NOMO-1 treated with DMSO at 0.1 percent for 48 hours (cell line): ENCODE measurements at regions not wholly inside any gene's neighbourhood (a gene's known extent, or its start where the extent isn't known, plus 50 kb on each side); places are given as distances from the start of the nearest gene placed in this dataset.
"Not testable (repeated sequence)": the region's sequence is repeated elsewhere in the genome, so short reads cannot be mapped to it uniquely, and the experiment has no call there.

Experiments used
- DNase-seq: peaks from one replicate; lab custom pipeline; 2025; ENCODE audit not compliant: unreplicated experiment; lab: John Stamatoyannopoulos, UW

- no peak for DNase-seq
These were observed 84.0 kb downstream of the FMO4 start for GRCh38 chr1:171397851-171398469.

DNA sequence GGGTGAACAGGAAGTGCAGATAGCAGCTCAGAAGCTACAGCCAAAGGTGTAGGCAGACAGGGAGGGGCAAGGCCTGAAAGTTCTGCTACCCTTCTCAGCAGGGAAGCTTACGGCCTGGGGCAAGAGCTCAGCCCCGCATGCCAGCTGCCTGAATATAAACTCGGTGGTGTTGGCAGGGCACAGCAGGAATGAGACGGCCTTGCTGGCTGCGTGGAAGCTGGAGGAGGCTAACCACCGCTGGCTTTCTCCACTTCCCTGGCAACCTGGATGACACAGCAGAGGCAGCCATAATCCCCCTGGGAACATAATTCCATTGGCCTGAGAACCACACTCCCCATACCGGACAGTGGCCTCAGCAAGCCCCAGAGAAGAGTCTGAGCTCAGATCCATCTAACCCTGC, 81.9 kb upstream of the PRRC2C start:
- no peak for DNase-seq

DNA sequence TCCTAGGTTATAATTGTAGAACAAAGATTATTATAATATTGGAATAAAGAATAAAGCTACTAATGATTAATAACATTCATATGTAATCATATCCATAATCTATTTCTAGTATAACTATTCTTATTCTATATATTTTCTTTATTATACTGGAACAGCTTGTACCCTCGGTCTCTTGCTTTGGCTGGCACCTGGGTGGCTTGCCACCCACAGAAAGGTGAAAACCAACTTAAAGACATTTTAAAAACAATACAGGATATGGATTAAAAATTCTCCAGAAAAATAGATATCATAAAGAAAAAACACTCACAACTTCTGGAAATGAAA, 80.0 kb upstream of the PRRC2C start:
- no peak for DNase-seq

GRCh38 chr1:171413557-171413956, 71.8 kb upstream of the PRRC2C start:
- not testable (repeated sequence) for DNase-seq

DNA sequence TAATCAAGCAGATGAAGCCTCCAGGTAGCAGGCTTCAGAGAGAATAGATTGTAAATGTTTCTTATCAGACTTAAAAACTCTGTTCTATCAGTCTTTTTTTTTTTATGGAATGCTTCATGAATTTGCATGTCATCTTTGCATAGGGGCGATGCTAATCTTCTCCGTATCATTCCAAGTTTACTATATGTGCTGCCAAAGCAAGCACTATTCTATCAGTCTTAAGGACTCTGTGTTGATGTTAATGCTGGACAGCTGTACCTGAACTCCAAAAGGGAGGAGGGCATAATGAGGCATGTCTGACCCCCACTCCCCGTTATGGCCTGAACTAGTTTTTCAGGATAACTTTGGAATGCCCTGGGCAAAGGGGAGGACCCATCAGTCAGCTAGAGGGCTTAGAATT, 66.8 kb upstream of the PRRC2C start:
- DNase-seq: no peak

DNA sequence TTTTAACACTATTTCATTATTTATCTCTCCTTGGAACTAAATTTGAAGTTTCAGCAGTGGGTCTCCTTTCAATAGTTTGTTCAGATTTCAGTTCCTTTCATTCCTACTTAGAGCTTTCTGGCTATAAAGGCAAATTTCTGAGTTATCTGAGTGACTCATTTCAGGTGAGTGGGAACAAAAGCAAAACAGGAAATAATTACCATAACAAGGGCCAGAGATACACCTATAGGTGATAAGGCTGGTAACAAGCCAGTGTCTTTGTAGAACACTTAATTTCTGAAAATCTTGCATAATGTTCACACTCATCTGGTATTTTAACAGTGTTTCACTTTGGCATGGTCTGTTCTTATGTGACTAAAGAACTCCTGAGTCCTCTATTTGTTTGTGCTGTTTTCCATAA, 64.5 kb upstream of the PRRC2C start:
- no peak for DNase-seq

DNA sequence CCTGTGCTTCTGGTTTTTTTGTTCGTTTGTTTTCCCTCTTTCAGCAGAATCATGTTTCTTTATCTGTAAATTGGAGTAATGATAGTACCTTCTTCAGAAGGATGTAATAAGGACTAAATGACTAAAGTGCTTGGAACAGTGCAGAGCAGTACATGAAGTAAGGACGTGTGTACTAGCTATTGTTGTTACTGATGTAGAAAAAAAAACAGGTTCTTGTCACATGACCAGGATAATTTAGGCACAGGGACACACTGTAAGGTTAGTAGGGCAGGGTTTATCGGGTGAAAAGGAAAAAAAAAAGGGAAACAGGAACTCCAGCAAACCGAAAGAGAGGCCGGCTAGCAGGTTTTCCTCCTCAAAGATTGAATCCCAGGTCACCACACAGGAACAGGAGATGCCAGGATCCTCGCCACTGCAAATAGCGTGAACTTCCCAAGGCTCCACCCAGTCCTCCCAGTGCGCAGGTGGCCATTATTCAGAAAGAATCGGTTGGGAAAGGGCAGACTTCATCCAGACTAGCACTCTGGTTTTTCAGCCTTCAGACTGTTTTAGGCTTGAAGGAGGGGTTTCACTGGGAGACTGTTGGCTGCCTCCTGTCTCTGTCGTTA, 63.8 kb upstream of the PRRC2C start:
- no peak for DNase-seq

DNA sequence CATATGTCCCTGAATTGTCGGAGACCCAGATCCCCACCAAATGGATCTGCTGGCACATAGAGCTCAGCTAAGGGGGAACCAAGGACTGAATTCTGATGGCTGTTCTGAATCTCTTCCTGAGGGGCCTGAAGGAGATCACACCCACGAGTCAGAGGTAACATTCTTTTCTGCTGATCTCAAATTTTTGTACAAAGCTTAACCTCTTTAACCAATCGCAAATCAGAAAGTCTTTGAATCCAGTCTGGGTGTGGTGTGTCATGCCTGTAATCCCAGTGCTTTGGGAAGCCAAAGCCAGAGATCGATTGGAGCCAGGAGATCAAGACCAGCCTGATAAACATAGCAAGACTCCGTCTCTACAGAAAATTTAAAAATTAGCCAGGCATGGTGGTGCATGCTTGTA, 62.8 kb upstream of the PRRC2C start:
- no peak for DNase-seq

- DNase-seq: no peak
These were observed 60.8 kb upstream of the PRRC2C start for GRCh38 chr1:171424494-171424893.

DNA sequence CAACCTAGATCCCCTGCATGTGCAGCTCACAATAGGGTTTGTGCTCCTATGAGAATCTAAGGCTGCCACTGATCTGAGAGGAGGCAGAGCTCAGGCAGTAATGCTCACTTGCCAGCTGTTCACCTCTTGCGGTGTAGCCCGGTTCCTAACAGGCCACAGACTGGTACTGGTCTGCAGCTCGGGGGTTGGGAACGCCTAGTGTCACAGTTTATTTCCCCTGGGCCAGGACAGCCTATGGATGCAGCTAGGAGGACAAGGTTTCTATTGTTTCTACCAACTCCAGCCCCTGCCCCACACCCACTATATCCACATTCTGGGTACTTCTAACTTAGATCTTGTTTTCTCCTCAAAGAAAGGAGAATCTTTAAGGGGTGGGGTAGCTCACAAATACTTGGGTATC, 58.7 kb upstream of the PRRC2C start:
- DNase-seq: no peak

DNA sequence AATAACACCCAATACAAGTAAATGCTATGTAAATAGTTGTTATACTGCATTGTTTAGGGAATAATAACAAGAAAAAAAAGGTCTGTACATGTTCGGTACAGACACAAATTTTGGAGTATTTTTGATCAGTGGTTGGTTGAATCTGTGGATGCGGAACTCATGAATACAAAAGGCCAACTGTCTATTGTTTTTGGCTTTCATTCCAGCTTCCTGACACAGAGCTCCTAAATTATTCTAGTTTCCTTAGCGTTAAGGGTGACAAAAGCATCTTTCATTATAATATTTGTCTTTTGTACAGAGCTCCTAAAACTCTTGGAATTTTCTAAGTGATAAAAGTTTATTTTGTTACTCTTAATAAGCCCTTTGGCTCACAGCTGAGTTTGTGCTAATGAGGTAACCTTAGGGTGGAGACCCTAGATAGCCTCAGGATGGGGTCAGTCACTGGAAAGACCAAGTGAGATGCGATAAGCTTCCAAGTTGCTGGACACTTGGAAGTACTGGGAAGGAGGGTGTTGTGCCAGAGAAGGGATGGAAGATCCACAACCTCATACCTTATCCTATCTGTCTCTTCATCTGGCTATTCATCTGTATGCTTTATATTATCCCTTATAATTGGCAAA, 57.4 kb upstream of the PRRC2C start:
- DNase-seq: no peak

- no peak for DNase-seq
These were observed 56.2 kb upstream of the PRRC2C start for GRCh38 chr1:171429137-171429536.

GRCh38 chr1:171431994-171432393, 53.3 kb upstream of the PRRC2C start:
- DNase-seq: no peak

- no peak for DNase-seq
These were observed 52.9 kb upstream of the PRRC2C start for GRCh38 chr1:171432473-171432872.

DNA sequence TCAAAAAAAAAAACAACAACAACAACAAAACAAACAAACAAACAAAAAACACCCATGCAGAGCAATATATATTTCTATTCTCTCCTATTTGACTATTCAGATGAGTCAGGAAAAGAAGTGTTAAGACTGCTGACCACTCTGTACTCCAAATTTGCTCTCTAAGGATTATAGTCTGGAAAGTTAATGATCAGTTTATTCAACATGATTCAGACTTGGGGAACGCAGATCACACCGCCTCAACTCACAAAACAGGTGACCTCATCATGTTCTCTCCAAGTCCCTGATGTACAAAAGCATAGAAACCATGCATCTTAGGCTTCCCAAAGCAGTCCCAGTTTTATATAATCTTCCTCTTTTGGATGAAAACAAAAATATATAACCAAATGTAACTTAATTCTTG, 51.9 kb upstream of the PRRC2C start:
- no peak for DNase-seq

- peak; percentile 50 for DNase-seq
These were observed 50.5 kb upstream of the PRRC2C start for GRCh38 chr1:171434717-171435346.
